ENCODE measurements at regions not wholly inside any gene's neighbourhood (a gene's known extent, or its start where the extent isn't known, plus 50 kb on each side); places are given as distances from the start of the nearest gene placed in this dataset.
"Not testable (repeated sequence)": the region's sequence is repeated elsewhere in the genome, so short reads cannot be mapped to it uniquely, and the experiment has no call there.

- Histone ChIP-seq H3K27me3 (ENCODE audit: control insufficient read depth, insufficient read depth, low read length, poor library complexity, severe bottlenecking) (no peaks in the 10 kb centered on the region), H3K4me1 (ENCODE audit: control insufficient read depth, insufficient read depth, low read length) (no peaks in the 10 kb centered on the region), H3K36me3 (ENCODE audit: control insufficient read depth, insufficient read depth, low read length) (no peaks in the 10 kb centered on the region), H3K27ac (ENCODE audit: low read depth, low read length) (no peak overlapping the region), H3K9ac (ENCODE audit: extremely low read depth, low read length, poor library complexity, severe bottlenecking) (no peak overlapping the region), H3K9me3 (ENCODE audit: control insufficient read depth, low read length) (no peaks in the 10 kb centered on the region), H3K4me3 (ENCODE audit: low read length) (no peak overlapping the region)
- DNase-seq: no peak
- TF ChIP-seq CTCF (conservative IDR thresholded peaks at IDR 0.05): no peak
- H3K4me3 Mint-ChIP-seq: no peak overlapping the region
- no peak overlapping the region for H3K27ac Mint-ChIP-seq
- H3K4me1 Mint-ChIP-seq: peaks cover 9% of the 10 kb centered on the region
- no peaks in the 10 kb centered on the region for H3K36me3 Mint-ChIP-seq (ENCODE audit: low read depth)
- H3K9me3 Mint-ChIP-seq: no peaks in the 10 kb centered on the region
- 95% methylated on average over 3 to 5 of the region's 5 CpGs for WGBS, 2 experiments (ENCODE audit: insufficient coverage in 1 of 2, insufficient read length in 1 of 2)
- H3K27me3 Mint-ChIP-seq (ENCODE audit: insufficient read depth): peaks cover 16% of the 10 kb centered on the region
Measured at GRCh38 chr20:56914532-56914931, 285.4 kb downstream of the TFAP2C start.

- Histone ChIP-seq H3K4me3 (ENCODE audit: low read length) (no peak overlapping the region), H3K9me3 (ENCODE audit: control insufficient read depth, low read length) (no peaks in the 10 kb centered on the region), H3K4me1 (ENCODE audit: control insufficient read depth, insufficient read depth, low read length) (no peaks in the 10 kb centered on the region), H3K27ac (ENCODE audit: low read depth, low read length) (no peak overlapping the region), H3K27me3 (ENCODE audit: control insufficient read depth, insufficient read depth, low read length, poor library complexity, severe bottlenecking) (peaks cover 12% of the 10 kb centered on the region), H3K36me3 (ENCODE audit: control insufficient read depth, insufficient read depth, low read length) (no peaks in the 10 kb centered on the region), H3K9ac (ENCODE audit: extremely low read depth, low read length, poor library complexity, severe bottlenecking) (no peak overlapping the region)
- Mint-ChIP-seq H3K4me3 (no peak overlapping the region), H3K36me3 (ENCODE audit: low read depth) (no peaks in the 10 kb centered on the region), H3K9me3 (no peaks in the 10 kb centered on the region), H3K4me1 (no peaks in the 10 kb centered on the region), H3K27me3 (ENCODE audit: insufficient read depth) (peaks cover 28% of the 10 kb centered on the region), H3K27ac (no peak overlapping the region)
- WGBS, 2 experiments (ENCODE audit: insufficient coverage in 1 of 2, insufficient read length in 1 of 2): 91 to 98% methylated on average over 8 to 10 of the region's 10 CpGs
- DNase-seq: no peak
- no peak for TF ChIP-seq CTCF (conservative IDR thresholded peaks at IDR 0.05)
Measured at GRCh38 chr20:56916345-56916622, 287.2 kb downstream of the TFAP2C start.

GRCh38 chr20:56920041-56920440 is 290.9 kb downstream of the TFAP2C start:
- H3K4me3 Mint-ChIP-seq; H3K36me3 Mint-ChIP-seq (ENCODE audit: low read depth); H3K27ac ChIP-seq (ENCODE audit: low read depth, low read length); H3K9ac ChIP-seq (ENCODE audit: extremely low read depth, low read length, poor library complexity, severe bottlenecking); H3K27ac Mint-ChIP-seq; H3K9me3 ChIP-seq (ENCODE audit: control insufficient read depth, low read length); DNase-seq; H3K36me3 ChIP-seq (ENCODE audit: control insufficient read depth, insufficient read depth, low read length); H3K4me1 ChIP-seq (ENCODE audit: control insufficient read depth, insufficient read depth, low read length); H3K4me1 Mint-ChIP-seq; H3K9me3 Mint-ChIP-seq; H3K4me3 ChIP-seq (ENCODE audit: low read length): not testable (repeated sequence)
- H3K27me3 ChIP-seq (ENCODE audit: control insufficient read depth, insufficient read depth, low read length, poor library complexity, severe bottlenecking): peaks cover 49% of the 10 kb centered on the region
- 80 to 94% methylated on average over 1 to 4 of the region's 4 CpGs for WGBS, 2 experiments (ENCODE audit: insufficient coverage in 1 of 2, insufficient read length in 1 of 2)
- peaks cover 54% of the 10 kb centered on the region for H3K27me3 Mint-ChIP-seq (ENCODE audit: insufficient read depth)

- no peaks in the 10 kb centered on the region for H3K4me1 ChIP-seq (ENCODE audit: control insufficient read depth, insufficient read depth, low read length)
- no peak overlapping the region for H3K27ac ChIP-seq (ENCODE audit: low read depth, low read length)
- no peaks in the 10 kb centered on the region for H3K9me3 Mint-ChIP-seq
- no peak overlapping the region for H3K27ac Mint-ChIP-seq
- H3K4me3 ChIP-seq (ENCODE audit: low read length): no peak overlapping the region
- no peaks in the 10 kb centered on the region for H3K36me3 ChIP-seq (ENCODE audit: control insufficient read depth, insufficient read depth, low read length)
- H3K27me3 ChIP-seq (ENCODE audit: control insufficient read depth, insufficient read depth, low read length, poor library complexity, severe bottlenecking): peaks cover 74% of the 10 kb centered on the region
- H3K36me3 Mint-ChIP-seq (ENCODE audit: low read depth): no peaks in the 10 kb centered on the region
- DNase-seq: no peak
- H3K4me1 Mint-ChIP-seq: peaks cover 6% of the 10 kb centered on the region
- no peak for TF ChIP-seq CTCF (conservative IDR thresholded peaks at IDR 0.05)
- no peak overlapping the region for H3K4me3 Mint-ChIP-seq
- 92 to 96% methylated on average over 5 to 9 of the region's 9 CpGs for WGBS, 2 experiments (ENCODE audit: insufficient coverage in 1 of 2, insufficient read length in 1 of 2)
- peaks cover 73% of the 10 kb centered on the region for H3K27me3 Mint-ChIP-seq (ENCODE audit: insufficient read depth)
- no peak overlapping the region for H3K9ac ChIP-seq (ENCODE audit: extremely low read depth, low read length, poor library complexity, severe bottlenecking)
- no peaks in the 10 kb centered on the region for H3K9me3 ChIP-seq (ENCODE audit: control insufficient read depth, low read length)
Measured at GRCh38 chr20:56922497-56922896, 293.4 kb downstream of the TFAP2C start.

Measured in endodermal cell (in vitro differentiated cells).